ENCODE measurements at regions not wholly inside any gene's neighbourhood (a gene's known extent, or its start where the extent isn't known, plus 50 kb on each side); places are given as distances from the start of the nearest gene placed in this dataset.

GRCh38 chr5:24923400-24923799 is 278.6 kb upstream of the CDH10 start:
- H3K27me3 ChIP-seq: no peaks in the 10 kb centered on the region
- H3K27ac ChIP-seq: no peak overlapping the region
- WGBS, 5 donors: 77 to 89% (median 83%) methylated on average over 3 of the region's 3 CpGs
- no peak overlapping the region for H3K4me3 ChIP-seq
- intact Hi-C loops (cut with DNase I; ENCODE audit: low total_unique reads): no loop called here
- H3K4me1 ChIP-seq: no peaks in the 10 kb centered on the region
- H3K36me3 ChIP-seq: no peaks in the 10 kb centered on the region
- H3K9me3 ChIP-seq: peaks cover 0 to 7% (median 0%) of the 10 kb centered on the region in 4 donors
- TF ChIP-seq POLR2A (IDR thresholded peaks at IDR 0.05) (no peak), POLR2AphosphoS5 (IDR thresholded peaks at IDR 0.05) (no peak), EP300 (IDR thresholded peaks at IDR 0.05) (no peak), CTCF (IDR thresholded peaks at IDR 0.05) (no peak)
- DNase-seq: no peak

- TF ChIP-seq POLR2AphosphoS5 (IDR thresholded peaks at IDR 0.05) (no peak), EP300 (IDR thresholded peaks at IDR 0.05) (no peak), POLR2A (IDR thresholded peaks at IDR 0.05) (no peak), CTCF (IDR thresholded peaks at IDR 0.05) (no peak)
- Histone ChIP-seq H3K36me3 (no peaks in the 10 kb centered on the region), H3K9me3 (no peaks in the 10 kb centered on the region), H3K4me1 (no peaks in the 10 kb centered on the region), H3K4me3 (no peak overlapping the region), H3K27me3 (no peaks in the 10 kb centered on the region), H3K27ac (no peak overlapping the region)
- 73 to 76% (median 76%) methylated on average over 1 of the region's 1 CpG for WGBS, 5 donors
- DNase-seq: no peak
- intact Hi-C loops (cut with DNase I; ENCODE audit: low total_unique reads): no loop called here
Observed at GRCh38 chr5:24918676-24919075, 273.9 kb upstream of the CDH10 start.

GRCh38 chr5:24916863-24917262 is 272.1 kb upstream of the CDH10 start:
- Histone ChIP-seq H3K4me1 (no peaks in the 10 kb centered on the region), H3K27ac (no peak overlapping the region), H3K36me3 (no peaks in the 10 kb centered on the region), H3K4me3 (no peak overlapping the region), H3K9me3 (no peaks in the 10 kb centered on the region), H3K27me3 (no peaks in the 10 kb centered on the region)
- intact Hi-C loops (cut with DNase I; ENCODE audit: low total_unique reads): no loop called here
- TF ChIP-seq CTCF (IDR thresholded peaks at IDR 0.05) (no peak), POLR2AphosphoS5 (IDR thresholded peaks at IDR 0.05) (no peak), POLR2A (IDR thresholded peaks at IDR 0.05) (no peak), EP300 (IDR thresholded peaks at IDR 0.05) (no peak)
- DNase-seq: no peak
- WGBS, 5 donors: 54 to 76% (median 63%) methylated on average over 2 of the region's 2 CpGs

- H3K4me1 ChIP-seq: no peaks in the 10 kb centered on the region
- H3K36me3 ChIP-seq: no peaks in the 10 kb centered on the region
- no peak overlapping the region for H3K4me3 ChIP-seq
- H3K27me3 ChIP-seq: no peaks in the 10 kb centered on the region
- no peak for TF ChIP-seq CTCF (IDR thresholded peaks at IDR 0.05)
- intact Hi-C loops (cut with DNase I; ENCODE audit: low total_unique reads): no loop called here
- no peak overlapping the region for H3K27ac ChIP-seq
- no peak for DNase-seq
- no peaks in the 10 kb centered on the region for H3K9me3 ChIP-seq
Observed at GRCh38 chr5:24909210-24909609, 264.4 kb upstream of the CDH10 start.

- 91 to 95% (median 93%) methylated on average over 1 of the region's 1 CpG for WGBS, 5 donors
- H3K4me1 ChIP-seq: no peaks in the 10 kb centered on the region
- no peak for DNase-seq
- no peaks in the 10 kb centered on the region for H3K36me3 ChIP-seq
- no peak overlapping the region for H3K27ac ChIP-seq
- H3K4me3 ChIP-seq: no peak overlapping the region
- intact Hi-C loops (cut with DNase I; ENCODE audit: low total_unique reads): no loop called here
- no peaks in the 10 kb centered on the region for H3K27me3 ChIP-seq
- TF ChIP-seq POLR2AphosphoS5 (IDR thresholded peaks at IDR 0.05) (no peak), POLR2A (IDR thresholded peaks at IDR 0.05) (no peak), CTCF (IDR thresholded peaks at IDR 0.05) (no peak), EP300 (IDR thresholded peaks at IDR 0.05) (no peak)
- no peaks in the 10 kb centered on the region for H3K9me3 ChIP-seq
Observed at GRCh38 chr5:24906689-24907088, 261.9 kb upstream of the CDH10 start.
